ENCODE measurements at regions not wholly inside any gene's neighbourhood (a gene's known extent, or its start where the extent isn't known, plus 50 kb on each side); places are given as distances from the start of the nearest gene placed in this dataset.
A peak's percentile ranks its signal among the peaks of the same experiment; 100 is the strongest.

DNA sequence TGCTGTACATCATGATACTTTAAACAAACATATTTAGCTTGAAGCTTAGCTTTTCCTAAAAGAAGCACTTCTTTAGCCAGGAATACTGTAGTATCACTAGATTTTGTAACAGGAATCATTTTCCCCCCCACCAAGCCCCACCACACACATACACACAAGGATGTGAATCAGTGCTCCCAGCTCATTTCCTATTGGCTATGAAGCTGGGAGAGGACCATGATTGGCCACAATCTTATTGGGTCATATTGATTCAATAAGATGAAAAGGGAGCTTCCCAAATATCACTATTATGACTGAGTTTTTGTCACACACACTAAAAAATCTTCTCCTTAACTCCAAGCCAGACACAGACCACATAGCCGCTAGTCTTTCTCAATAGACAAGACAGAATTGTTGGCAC, 140.5 kb upstream of the TNFAIP3 start:
- Histone ChIP-seq H3K27ac (ENCODE audit: insufficient read depth, low read length) (no peak overlapping the region), H2AK5ac (ENCODE audit: low read depth, low read length) (no peak overlapping the region), H3K27me3 (ENCODE audit: control insufficient read depth, insufficient read depth, low read length) (no peaks in the 10 kb centered on the region), H3K18ac (ENCODE audit: low read depth, low read length) (peak overlapping the region; percentile 71; the same call in 1 of the 2 replicates), H2AFZ (replicated peaks; ENCODE audit: low read length, poor library complexity) (no peak overlapping the region), H3K14ac (replicated peaks; ENCODE audit: low read depth, low read length) (no peak overlapping the region), H2BK5ac (ENCODE audit: low read depth, low read length, poor library complexity, severe bottlenecking) (no peak overlapping the region), H4K20me1 (ENCODE audit: insufficient read depth, low read length) (no peaks in the 10 kb centered on the region), H3K79me1 (ENCODE audit: low read depth in 1 of 2, low read length in 2 of 2) (no peaks in the 10 kb centered on the region), H3K9me3 (ENCODE audit: control insufficient read depth, insufficient read depth, low read length) (no peaks in the 10 kb centered on the region), H4K91ac (ENCODE audit: insufficient read depth, low read depth, low read length) (no peak overlapping the region), H3K4me2 (ENCODE audit: low read depth, low read length) (no peak overlapping the region), H4K8ac (ENCODE audit: low read depth in 2 of 2, low read length in 2 of 2) (no peak overlapping the region), H2BK15ac (ENCODE audit: low read depth, low read length) (no peak overlapping the region), H3K4ac (ENCODE audit: low read depth, low read length) (no peak overlapping the region), H3K36me3 (ENCODE audit: control insufficient read depth, insufficient read depth, low read length) (no peaks in the 10 kb centered on the region), H3K23ac (ENCODE audit: low read depth, low read length) (no peak overlapping the region), H3K4me1 (ENCODE audit: control insufficient read depth, insufficient read depth, low read length) (peaks cover 19% of the 10 kb centered on the region), H2BK120ac (ENCODE audit: low read depth, low read length) (no peak overlapping the region), H3K56ac (ENCODE audit: extremely low read depth, insufficient read depth, low read length) (no peak overlapping the region), H3K9ac (ENCODE audit: low read depth, low read length) (no peak overlapping the region), H4K5ac (ENCODE audit: low read depth, low read length) (no peak overlapping the region), H3K9me1 (ENCODE audit: insufficient read depth, low read length) (peaks cover 2% of the 10 kb centered on the region; the same call in 1 of the 2 replicates), H2BK20ac (ENCODE audit: low read depth, low read length) (no peak overlapping the region), H2AK9ac (replicated peaks; ENCODE audit: low read depth, low read length, poor library complexity) (no peak overlapping the region), H3K4me3 (ENCODE audit: insufficient read depth, low read depth, low read length) (no peak overlapping the region)
- DNase-seq (no peak), ATAC-seq (ENCODE audit: low read depth) (no peak)
- CTCF ChIA-PET = interaction anchor here (0.6 to 1.8 kb wide), 3 partner anchors 19 to 203 kb away, joined by 3 to 7 read pairs (median 3); partner anchors contain the start of gene TNFAIP3
- dilution Hi-C loops (cut with HindIII; ENCODE audit: low sequenced_read_pairs, unreplicated experiment) (no loop called here), intact Hi-C loops (cut with micrococcal nuclease) (loop anchor here (5.0 kb wide), 1 partner anchor 146 kb away; no protein-coding TSS in a partner anchor), in situ Hi-C loops (cut with MboI; ENCODE audit: low sequenced_read_pairs) (no loop called here)
- POLR2A ChIA-PET (ENCODE audit: unreplicated experiment) = no interaction called here
- BruUV-seq (replicated peaks) = no TSS peak
- WGBS, 2 experiments (ENCODE audit: extremely low coverage in 2 of 2, insufficient read length in 1 of 2) = no CpG with 5 or more reads among the region's 1 CpG
- TF ChIP-seq POLR2A (IDR thresholded peaks at IDR 0.05; ENCODE audit: low read depth, low read length) = no peak
- no peak for TF ChIP-seq RFX5 (IDR thresholded peaks at IDR 0.05; ENCODE audit: low read depth, low read length)
- TF ChIP-seq MAFK (IDR thresholded peaks at IDR 0.05; ENCODE audit: low read depth, low read length) = no peak
- TF ChIP-seq BHLHE40 (IDR thresholded peaks at IDR 0.05; ENCODE audit: low read depth, low read length) = no peak
- TF ChIP-seq SMC3 (IDR thresholded peaks at IDR 0.05; ENCODE audit: low read depth, low read length) = no peak
- no peak for TF ChIP-seq MAZ (IDR thresholded peaks at IDR 0.05; ENCODE audit: borderline replicate concordance, low read depth, low read length)
- TF ChIP-seq MXI1 (IDR thresholded peaks at IDR 0.05; ENCODE audit: borderline replicate concordance, low read depth, low read length) = no peak
- no peak for TF ChIP-seq RCOR1 (IDR thresholded peaks at IDR 0.05; ENCODE audit: insufficient replicate concordance, low read length)
- no peak for TF ChIP-seq NFE2L2 (IDR thresholded peaks at IDR 0.05; ENCODE audit: low read depth, low read length)
- no peak for TF ChIP-seq USF2 (IDR thresholded peaks at IDR 0.05; ENCODE audit: low read depth, low read length)
